ENCODE measurements at regions not wholly inside any gene's neighbourhood (a gene's known extent, or its start where the extent isn't known, plus 50 kb on each side); places are given as distances from the start of the nearest gene placed in this dataset.

GRCh38 chr14:22487941-22488340 is 101.1 kb downstream of the DAD1 start:
- Histone ChIP-seq H3K4me2 (ENCODE audit: low read length) (peak overlapping the region; percentile 80), H3K9me2 (replicated peaks; ENCODE audit: control insufficient read depth, low read length) (no peaks in the 10 kb centered on the region), H3F3A (ENCODE audit: control insufficient read depth, insufficient read depth) (peaks cover 25% of the 10 kb centered on the region), H3K9me3 (ENCODE audit: control insufficient read depth, insufficient read depth, low read length) (no peaks in the 10 kb centered on the region), H3K4me1 (ENCODE audit: control insufficient read depth, low read length) (peaks cover 99% of the 10 kb centered on the region), H4K20me1 (ENCODE audit: control insufficient read depth, insufficient read depth, low read depth, low read length) (no peaks in the 10 kb centered on the region), H3K36me3 (ENCODE audit: control insufficient read depth, low read length) (peaks cover 14% of the 10 kb centered on the region), H3K27ac (ENCODE audit: low read depth, low read length) (peak overlapping the region; percentile 92), H3K79me2 (ENCODE audit: control insufficient read depth, low read length) (peaks cover 49% of the 10 kb centered on the region), H3K4me3 (ENCODE audit: low read length) (peak overlapping the region; percentile 75), H3K27me3 (ENCODE audit: control insufficient read depth, low read length) (no peaks in the 10 kb centered on the region)
- no peak for TF ChIP-seq EZH2phosphoT487 (IDR thresholded peaks at IDR 0.05; ENCODE audit: borderline replicate concordance, low read length)
- TF ChIP-seq, protein P1, sequence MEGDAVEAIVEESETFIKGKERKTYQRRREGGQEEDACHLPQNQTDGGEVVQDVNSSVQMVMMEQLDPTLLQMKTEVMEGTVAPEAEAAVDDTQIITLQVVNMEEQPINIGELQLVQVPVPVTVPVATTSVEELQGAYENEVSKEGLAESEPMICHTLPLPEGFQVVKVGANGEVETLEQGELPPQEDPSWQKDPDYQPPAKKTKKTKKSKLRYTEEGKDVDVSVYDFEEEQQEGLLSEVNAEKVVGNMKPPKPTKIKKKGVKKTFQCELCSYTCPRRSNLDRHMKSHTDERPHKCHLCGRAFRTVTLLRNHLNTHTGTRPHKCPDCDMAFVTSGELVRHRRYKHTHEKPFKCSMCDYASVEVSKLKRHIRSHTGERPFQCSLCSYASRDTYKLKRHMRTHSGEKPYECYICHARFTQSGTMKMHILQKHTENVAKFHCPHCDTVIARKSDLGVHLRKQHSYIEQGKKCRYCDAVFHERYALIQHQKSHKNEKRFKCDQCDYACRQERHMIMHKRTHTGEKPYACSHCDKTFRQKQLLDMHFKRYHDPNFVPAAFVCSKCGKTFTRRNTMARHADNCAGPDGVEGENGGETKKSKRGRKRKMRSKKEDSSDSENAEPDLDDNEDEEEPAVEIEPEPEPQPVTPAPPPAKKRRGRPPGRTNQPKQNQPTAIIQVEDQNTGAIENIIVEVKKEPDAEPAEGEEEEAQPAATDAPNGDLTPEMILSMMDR (IDR thresholded peaks at IDR 0.05; ENCODE audit: low read depth, low read length, poor library complexity, severe bottlenecking) = no peak

DNA sequence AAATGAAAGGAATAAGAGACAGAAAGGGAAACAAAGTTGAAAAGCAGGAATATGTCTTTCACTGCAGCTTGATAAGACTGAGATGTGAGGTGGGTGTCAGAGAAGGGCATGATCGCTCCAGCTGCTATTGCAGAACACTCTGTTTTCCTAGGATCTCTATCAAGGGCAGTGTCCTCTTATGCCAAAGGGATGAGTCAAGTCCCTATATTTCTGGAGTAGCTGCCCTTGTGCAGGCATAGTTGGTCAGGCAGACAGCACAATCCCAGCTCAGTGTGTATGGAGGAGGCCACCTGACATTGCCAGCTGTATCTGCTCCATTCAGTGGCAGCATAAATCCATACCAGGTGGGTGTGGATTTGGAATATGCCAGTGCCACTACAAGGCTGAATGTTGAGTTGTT is 101.6 kb downstream of the DAD1 start:
- peak overlapping the region; percentile 75 for H3K4me3 ChIP-seq (ENCODE audit: low read length)
- H4K20me1 ChIP-seq (ENCODE audit: control insufficient read depth, insufficient read depth, low read depth, low read length) = no peaks in the 10 kb centered on the region
- H3K79me2 ChIP-seq (ENCODE audit: control insufficient read depth, low read length) = peaks cover 45% of the 10 kb centered on the region
- H3K4me1 ChIP-seq (ENCODE audit: control insufficient read depth, low read length) = peaks cover 99% of the 10 kb centered on the region
- H3F3A ChIP-seq (ENCODE audit: control insufficient read depth, insufficient read depth) = peaks cover 24% of the 10 kb centered on the region
- H3K4me2 ChIP-seq (ENCODE audit: low read length) = peak overlapping the region; percentile 80
- TF ChIP-seq EZH2phosphoT487 (IDR thresholded peaks at IDR 0.05; ENCODE audit: borderline replicate concordance, low read length) = no peak
- TF ChIP-seq, protein P1 (IDR thresholded peaks at IDR 0.05; ENCODE audit: low read depth, low read length, poor library complexity, severe bottlenecking) = no peak
- H3K9me2 ChIP-seq (replicated peaks; ENCODE audit: control insufficient read depth, low read length) = no peaks in the 10 kb centered on the region
- H3K27ac ChIP-seq (ENCODE audit: low read depth, low read length) = peak overlapping the region; percentile 92
- H3K36me3 ChIP-seq (ENCODE audit: control insufficient read depth, low read length) = peaks cover 8% of the 10 kb centered on the region
- no peaks in the 10 kb centered on the region for H3K27me3 ChIP-seq (ENCODE audit: control insufficient read depth, low read length)
- no peaks in the 10 kb centered on the region for H3K9me3 ChIP-seq (ENCODE audit: control insufficient read depth, insufficient read depth, low read length)

DNA sequence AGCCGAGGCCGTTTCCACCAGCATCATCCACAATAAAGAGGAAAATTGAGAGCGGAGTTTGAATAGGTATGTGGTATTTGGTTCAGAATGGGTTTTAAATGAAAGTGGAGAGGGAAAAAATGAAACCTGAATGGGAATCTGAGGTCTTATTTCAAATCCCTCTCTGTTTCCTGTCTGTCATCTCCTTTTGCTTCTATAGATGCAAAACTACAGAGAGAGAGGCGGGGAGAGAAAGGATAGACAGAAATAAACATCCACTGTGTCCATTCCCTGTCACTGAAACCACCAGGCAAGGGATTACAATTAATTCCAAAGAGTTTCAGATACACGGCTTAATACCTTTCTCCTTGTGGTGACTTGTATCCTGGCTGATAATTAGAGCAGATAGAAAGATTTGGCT is 102.3 kb downstream of the DAD1 start:
- Histone ChIP-seq H3K27me3 (ENCODE audit: control insufficient read depth, low read length) (no peaks in the 10 kb centered on the region), H3K4me2 (ENCODE audit: low read length) (peak overlapping the region; percentile 80)

More for the DNA sequence above, 102.3 kb downstream of the DAD1 start:
- Histone ChIP-seq H3K36me3 (ENCODE audit: control insufficient read depth, low read length) (peaks cover 1% of the 10 kb centered on the region; the same call in 1 of the 2 replicates), H3K27ac (ENCODE audit: low read depth, low read length) (peak overlapping the region; percentile 92), H3K9me2 (replicated peaks; ENCODE audit: control insufficient read depth, low read length) (no peaks in the 10 kb centered on the region), H3K79me2 (ENCODE audit: control insufficient read depth, low read length) (peaks cover 38% of the 10 kb centered on the region), H4K20me1 (ENCODE audit: control insufficient read depth, insufficient read depth, low read depth, low read length) (no peaks in the 10 kb centered on the region), H3K4me1 (ENCODE audit: control insufficient read depth, low read length) (peaks cover 99% of the 10 kb centered on the region), H3F3A (ENCODE audit: control insufficient read depth, insufficient read depth) (peaks cover 26% of the 10 kb centered on the region), H3K4me3 (ENCODE audit: low read length) (peak overlapping the region; percentile 75), H3K9me3 (ENCODE audit: control insufficient read depth, insufficient read depth, low read length) (no peaks in the 10 kb centered on the region)
- no peak for TF ChIP-seq EZH2phosphoT487 (IDR thresholded peaks at IDR 0.05; ENCODE audit: borderline replicate concordance, low read length)
- TF ChIP-seq, protein P1 (IDR thresholded peaks at IDR 0.05; ENCODE audit: low read depth, low read length, poor library complexity, severe bottlenecking) = no peak

Data from DOHH2 (cell line).